ENCODE measurements at regions not wholly inside any gene's neighbourhood (a gene's known extent, or its start where the extent isn't known, plus 50 kb on each side); places are given as distances from the start of the nearest gene placed in this dataset.

DNA sequence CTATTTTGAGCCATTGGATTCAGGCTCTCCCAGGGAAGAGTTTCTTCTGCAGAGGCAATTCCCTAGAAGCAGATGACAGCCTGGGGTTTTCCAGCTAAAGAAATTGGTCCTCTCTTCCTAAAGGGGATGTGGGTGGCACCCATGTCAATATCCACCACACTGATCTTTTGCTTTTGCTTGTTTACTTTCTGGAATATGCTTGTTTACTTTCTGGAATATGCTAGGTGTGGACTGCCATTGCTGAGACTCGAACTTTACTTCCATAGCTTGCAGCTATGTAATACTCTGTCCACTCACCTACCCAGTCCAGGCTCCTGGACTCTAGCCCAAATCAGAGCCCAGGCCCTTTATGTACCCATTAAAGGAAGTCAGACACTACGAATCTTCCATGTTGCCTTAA is 92.1 kb upstream of the SMYD2 start:
- no peak for TF ChIP-seq POLR2AphosphoS5 (IDR thresholded peaks at IDR 0.05; ENCODE audit: low read depth, low read length)
- TF ChIP-seq POLR2A (IDR thresholded peaks at IDR 0.05; ENCODE audit: low read depth, low read length), result no peak
- no peak for TF ChIP-seq TAF1 (IDR thresholded peaks at IDR 0.05; ENCODE audit: borderline replicate concordance, low read depth, low read length)
